ENCODE measurements at regions not wholly inside any gene's neighbourhood (a gene's known extent, or its start where the extent isn't known, plus 50 kb on each side); places are given as distances from the start of the nearest gene placed in this dataset.
"Not testable (repeated sequence)": the region's sequence is repeated elsewhere in the genome, so short reads cannot be mapped to it uniquely, and the experiment has no call there.

- no peak for DNase-seq (ENCODE audit: low spot score)
Measured at GRCh38 chr7:142440906-142441411, 183.1 kb upstream of the PRSS58 start.

GRCh38 chr7:142440219-142440905 is 182.5 kb upstream of the PRSS58 start:
- DNase-seq (ENCODE audit: low spot score): no peak

- no peak for DNase-seq (ENCODE audit: low spot score)
Measured at GRCh38 chr7:142439739-142440138, 181.9 kb upstream of the PRSS58 start.

GRCh38 chr7:142438923-142439515 is 181.2 kb upstream of the PRSS58 start:
- DNase-seq (ENCODE audit: low spot score): no peak

- peak; percentile 30 for DNase-seq (ENCODE audit: low spot score)
Measured at GRCh38 chr7:142438235-142438922, 180.5 kb upstream of the PRSS58 start.

GRCh38 chr7:142437741-142438140 is 179.9 kb upstream of the PRSS58 start:
- DNase-seq (ENCODE audit: low spot score): no peak

- no peak for DNase-seq (ENCODE audit: low spot score)
Measured at GRCh38 chr7:142436601-142437000, 178.7 kb upstream of the PRSS58 start.

GRCh38 chr7:142435606-142436005 is 177.7 kb upstream of the PRSS58 start:
- not testable (repeated sequence) for DNase-seq (ENCODE audit: low spot score)

GRCh38 chr7:142434666-142435167 is 176.9 kb upstream of the PRSS58 start:
- no peak for DNase-seq (ENCODE audit: low spot score)

GRCh38 chr7:142434133-142434532 is 176.3 kb upstream of the PRSS58 start:
- not testable (repeated sequence) for DNase-seq (ENCODE audit: low spot score)

GRCh38 chr7:142432377-142432776 is 174.5 kb upstream of the PRSS58 start:
- no peak for DNase-seq (ENCODE audit: low spot score)

- no peak for DNase-seq (ENCODE audit: low spot score)
Measured at GRCh38 chr7:142431491-142431890, 173.6 kb upstream of the PRSS58 start.

- DNase-seq (ENCODE audit: low spot score): no peak
Measured at GRCh38 chr7:142428094-142428493, 170.2 kb upstream of the PRSS58 start.

- DNase-seq (ENCODE audit: low spot score): no peak
Measured at GRCh38 chr7:142425281-142425680, 167.4 kb upstream of the PRSS58 start.

- DNase-seq (ENCODE audit: low spot score): no peak
Measured at GRCh38 chr7:142422621-142423020, 164.8 kb upstream of the PRSS58 start.

GRCh38 chr7:142420554-142421362 is 162.9 kb upstream of the PRSS58 start:
- no peak for DNase-seq (ENCODE audit: low spot score)

GRCh38 chr7:142418326-142418725 is 160.5 kb upstream of the PRSS58 start:
- no peak for DNase-seq (ENCODE audit: low spot score)

GRCh38 chr7:142414915-142415314 is 157.1 kb upstream of the PRSS58 start:
- DNase-seq (ENCODE audit: low spot score): no peak

GRCh38 chr7:142414135-142414534 is 156.3 kb upstream of the PRSS58 start:
- DNase-seq (ENCODE audit: low spot score): no peak

- DNase-seq (ENCODE audit: low spot score): no peak
Measured at GRCh38 chr7:142413280-142414000, 155.6 kb upstream of the PRSS58 start.

GRCh38 chr7:142412551-142413193 is 154.8 kb upstream of the PRSS58 start:
- DNase-seq (ENCODE audit: low spot score): peak; percentile 43

All from CD4-positive, alpha-beta T cell treated with Interleukin-15 for 4 hours (primary cell).